ENCODE measurements at regions not wholly inside any gene's neighbourhood (a gene's known extent, or its start where the extent isn't known, plus 50 kb on each side); places are given as distances from the start of the nearest gene placed in this dataset.
"Not testable (repeated sequence)": the region's sequence is repeated elsewhere in the genome, so short reads cannot be mapped to it uniquely, and the experiment has no call there.

DNA sequence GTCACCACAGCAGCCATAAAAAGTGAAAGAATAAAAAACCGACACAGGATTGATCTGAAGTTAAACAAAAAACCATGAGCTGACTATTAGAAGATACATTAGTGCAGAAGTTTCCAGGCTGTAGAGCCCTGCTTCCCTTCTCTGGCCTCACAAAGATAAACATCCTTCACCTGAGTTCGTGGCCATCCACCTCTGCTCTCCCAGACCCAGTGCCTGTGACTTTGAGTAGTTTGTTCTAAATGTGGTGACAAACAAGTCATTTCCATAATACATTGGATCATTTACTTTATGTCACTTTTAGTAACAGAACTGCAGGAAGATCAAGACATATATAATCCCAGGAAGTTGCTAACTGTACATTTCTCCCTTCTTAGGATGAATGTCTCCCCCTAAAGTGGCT lies 241.9 kb upstream of the MAP2 start:
- no peak for DNase-seq
- no peaks in the 10 kb centered on the region for H3K9me3 ChIP-seq
- no peak overlapping the region for H3K27ac ChIP-seq
- no peaks in the 10 kb centered on the region for H3K27me3 ChIP-seq
- intact Hi-C loops (cut with DNase I; ENCODE audit: low total_unique reads): no loop called here
- no peaks in the 10 kb centered on the region for H3K36me3 ChIP-seq
- no peaks in the 10 kb centered on the region for H3K4me1 ChIP-seq
- TF ChIP-seq CTCF (IDR thresholded peaks at IDR 0.05) (no peak), POLR2A (IDR thresholded peaks at IDR 0.05) (no peak)
- no peak overlapping the region for H3K4me3 ChIP-seq

DNA sequence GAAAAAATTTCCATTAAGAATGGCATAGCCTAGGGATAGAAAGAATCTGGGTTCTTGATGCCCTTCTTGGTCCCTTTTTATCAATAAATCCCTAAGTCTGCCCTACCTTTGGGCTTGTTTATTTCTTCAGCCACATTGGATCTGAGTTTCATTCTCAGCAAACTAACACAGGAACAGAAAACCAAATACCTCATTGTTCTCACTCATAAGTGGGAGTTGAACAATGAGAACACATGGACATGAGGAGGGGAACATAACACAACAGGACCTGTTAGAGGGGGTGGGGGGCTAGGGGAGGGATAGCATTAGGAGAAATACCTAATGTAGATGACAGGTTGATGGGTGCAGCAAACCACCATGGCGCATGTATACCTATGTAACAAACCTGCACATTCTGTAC lies 237.0 kb upstream of the MAP2 start:
- H3K4me3 ChIP-seq; H3K27ac ChIP-seq; H3K27me3 ChIP-seq; DNase-seq; H3K36me3 ChIP-seq; intact Hi-C loops (cut with DNase I; ENCODE audit: low total_unique reads); H3K4me1 ChIP-seq; H3K9me3 ChIP-seq: not testable (repeated sequence)

DNA sequence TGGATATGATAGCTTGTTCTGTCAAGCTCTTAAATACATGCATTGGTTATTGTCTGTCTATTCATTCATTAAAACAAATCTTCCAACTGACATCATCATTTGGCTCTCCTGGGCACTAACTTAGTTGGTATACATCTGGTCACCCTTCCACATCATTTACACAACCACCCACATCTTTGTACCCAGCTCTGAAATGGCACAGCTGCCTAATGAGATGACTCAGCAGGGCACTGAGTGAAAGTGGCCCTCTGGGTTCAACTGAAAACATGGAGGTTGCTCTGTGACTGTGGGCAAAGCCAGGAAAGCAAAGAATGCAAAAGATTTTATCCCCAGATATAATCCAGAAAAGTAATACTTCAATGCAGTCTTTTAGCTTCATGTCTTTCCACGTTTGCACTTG lies 234.0 kb upstream of the MAP2 start:
- intact Hi-C loops (cut with DNase I; ENCODE audit: low total_unique reads): no loop called here
- H3K4me3 ChIP-seq: no peak overlapping the region
- TF ChIP-seq POLR2A (IDR thresholded peaks at IDR 0.05) (no peak), CTCF (IDR thresholded peaks at IDR 0.05) (no peak)
- H3K36me3 ChIP-seq: no peaks in the 10 kb centered on the region
- DNase-seq: no peak
- no peak overlapping the region for H3K27ac ChIP-seq
- H3K9me3 ChIP-seq: no peaks in the 10 kb centered on the region
- H3K4me1 ChIP-seq: no peaks in the 10 kb centered on the region
- H3K27me3 ChIP-seq: no peaks in the 10 kb centered on the region

DNA sequence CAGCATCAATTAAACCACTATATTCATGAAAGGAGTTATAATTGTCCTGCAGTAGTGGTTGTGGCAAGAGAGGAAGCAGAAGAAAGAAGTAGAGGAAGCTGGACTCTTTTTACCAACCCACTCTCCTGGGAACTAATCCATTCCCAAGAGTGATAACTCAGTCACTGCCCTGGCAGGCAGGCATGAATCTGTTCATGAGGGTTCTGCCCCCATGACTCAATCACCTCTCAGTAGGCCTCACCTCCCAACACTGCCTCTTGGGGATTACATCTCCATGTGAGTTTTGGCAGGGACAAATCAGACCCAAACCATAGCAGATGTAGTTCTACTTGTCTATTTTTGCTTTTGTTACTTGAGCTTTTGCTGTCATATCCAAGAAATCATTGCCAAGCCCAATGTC lies 232.7 kb upstream of the MAP2 start:
- no peak overlapping the region for H3K4me3 ChIP-seq
- TF ChIP-seq POLR2A (IDR thresholded peaks at IDR 0.05) (no peak), CTCF (IDR thresholded peaks at IDR 0.05) (no peak)
- intact Hi-C loops (cut with DNase I; ENCODE audit: low total_unique reads): no loop called here
- H3K27ac ChIP-seq: no peak overlapping the region
- H3K4me1 ChIP-seq: no peaks in the 10 kb centered on the region
- DNase-seq: no peak
- no peaks in the 10 kb centered on the region for H3K9me3 ChIP-seq
- no peaks in the 10 kb centered on the region for H3K27me3 ChIP-seq
- no peaks in the 10 kb centered on the region for H3K36me3 ChIP-seq

GRCh38 chr2:209194717-209195116 lies 229.1 kb upstream of the MAP2 start:
- intact Hi-C loops (cut with DNase I; ENCODE audit: low total_unique reads): no loop called here
- TF ChIP-seq POLR2A (IDR thresholded peaks at IDR 0.05) (no peak), CTCF (IDR thresholded peaks at IDR 0.05) (no peak)
- Histone ChIP-seq H3K4me3 (no peak overlapping the region), H3K9me3 (no peaks in the 10 kb centered on the region), H3K4me1 (no peaks in the 10 kb centered on the region), H3K27ac (no peak overlapping the region), H3K36me3 (no peaks in the 10 kb centered on the region), H3K27me3 (no peaks in the 10 kb centered on the region)
- no peak for DNase-seq

DNA sequence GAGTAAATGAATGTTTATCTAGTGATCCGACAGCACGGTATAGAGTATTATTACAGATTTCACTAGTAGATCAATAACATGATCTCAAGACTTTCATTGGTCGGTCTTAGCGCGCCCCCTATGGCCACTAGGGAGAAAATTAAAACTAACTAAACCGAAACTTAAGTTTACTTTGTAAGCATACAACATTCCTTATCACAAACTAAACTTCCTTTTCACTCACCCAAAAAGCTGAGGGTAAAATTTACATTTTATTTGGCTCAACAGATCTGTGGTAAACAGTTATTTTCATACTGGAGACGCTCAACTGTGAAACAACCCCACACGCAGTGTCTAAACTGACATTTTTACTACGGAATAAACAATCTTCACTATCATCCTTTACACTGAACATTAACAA lies 215.6 kb upstream of the MAP2 start:
- H3K27me3 ChIP-seq: no peaks in the 10 kb centered on the region
- TF ChIP-seq POLR2A (IDR thresholded peaks at IDR 0.05): no peak
- peak in 1 of 4 experiments; percentile 7 for TF ChIP-seq CTCF (IDR thresholded peaks at IDR 0.05)
- no peak for DNase-seq
- no peak overlapping the region for H3K4me3 ChIP-seq
- H3K36me3 ChIP-seq: no peaks in the 10 kb centered on the region
- no peaks in the 10 kb centered on the region for H3K4me1 ChIP-seq
- no peaks in the 10 kb centered on the region for H3K9me3 ChIP-seq
- intact Hi-C loops (cut with DNase I; ENCODE audit: low total_unique reads): no loop called here
- H3K27ac ChIP-seq: no peak overlapping the region

Data from uterus (tissue), 3 donors.